Body of pancreas (tissue), 4 donors: ENCODE measurements at regions not wholly inside any gene's neighbourhood (a gene's known extent, or its start where the extent isn't known, plus 50 kb on each side); places are given as distances from the start of the nearest gene placed in this dataset.

Source experiments
- POLR2A ChIP-seq, 3 donors: fragments of 450-650 bp; IDR thresholded peaks; one replicate each; pipeline ENCODE4 v1.6.1; 2016; ENCODE audit warnings: antibody characterized with exemption in 3 of 3, mild to moderate bottlenecking in 2 of 3
- TF ChIP-seq, protein P1 (sequence below), 7 experiments: fragments of 450-650 bp in 4 of 7; fragments of 200-600 bp in 3 of 7; sonication (generic) in 3 of 7; IDR thresholded peaks; one replicate each; pipeline ENCODE4 v1.5.1; 2016 to 2019; ENCODE audit warnings: antibody characterized with exemption in 7 of 7

DNA sequence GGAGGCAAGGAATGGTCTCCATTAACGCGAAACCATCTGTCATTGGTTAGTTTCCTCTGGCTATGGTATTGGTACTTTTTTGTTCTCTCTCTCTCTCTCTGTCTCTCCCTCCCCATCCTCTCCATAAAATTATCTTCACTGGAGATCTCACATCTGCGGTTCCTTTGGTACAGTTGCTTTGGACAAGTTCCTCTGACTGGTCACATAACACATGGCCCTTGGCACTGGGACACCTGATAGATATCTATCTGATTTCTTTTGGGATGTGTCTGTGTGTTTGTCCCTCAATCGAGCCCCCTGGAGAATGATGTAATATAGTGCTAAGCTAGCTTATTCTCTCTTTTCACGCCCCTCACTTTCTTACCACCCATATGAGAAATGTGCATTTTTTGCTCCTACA is 682.0 kb upstream of the B3GALT2 start:
- TF ChIP-seq, protein P1, sequence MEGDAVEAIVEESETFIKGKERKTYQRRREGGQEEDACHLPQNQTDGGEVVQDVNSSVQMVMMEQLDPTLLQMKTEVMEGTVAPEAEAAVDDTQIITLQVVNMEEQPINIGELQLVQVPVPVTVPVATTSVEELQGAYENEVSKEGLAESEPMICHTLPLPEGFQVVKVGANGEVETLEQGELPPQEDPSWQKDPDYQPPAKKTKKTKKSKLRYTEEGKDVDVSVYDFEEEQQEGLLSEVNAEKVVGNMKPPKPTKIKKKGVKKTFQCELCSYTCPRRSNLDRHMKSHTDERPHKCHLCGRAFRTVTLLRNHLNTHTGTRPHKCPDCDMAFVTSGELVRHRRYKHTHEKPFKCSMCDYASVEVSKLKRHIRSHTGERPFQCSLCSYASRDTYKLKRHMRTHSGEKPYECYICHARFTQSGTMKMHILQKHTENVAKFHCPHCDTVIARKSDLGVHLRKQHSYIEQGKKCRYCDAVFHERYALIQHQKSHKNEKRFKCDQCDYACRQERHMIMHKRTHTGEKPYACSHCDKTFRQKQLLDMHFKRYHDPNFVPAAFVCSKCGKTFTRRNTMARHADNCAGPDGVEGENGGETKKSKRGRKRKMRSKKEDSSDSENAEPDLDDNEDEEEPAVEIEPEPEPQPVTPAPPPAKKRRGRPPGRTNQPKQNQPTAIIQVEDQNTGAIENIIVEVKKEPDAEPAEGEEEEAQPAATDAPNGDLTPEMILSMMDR (IDR thresholded peaks at IDR 0.05): no peak
- no peak for TF ChIP-seq POLR2A (IDR thresholded peaks at IDR 0.05)
